ENCODE measurements at regions not wholly inside any gene's neighbourhood (a gene's known extent, or its start where the extent isn't known, plus 50 kb on each side); places are given as distances from the start of the nearest gene placed in this dataset.
"Not testable (repeated sequence)": the region's sequence is repeated elsewhere in the genome, so short reads cannot be mapped to it uniquely, and the experiment has no call there.

GRCh38 chr2:223282221-223282620 is 230.2 kb downstream of the KCNE4 start:
- no peak overlapping the region for H3K4me3 ChIP-seq
- TF ChIP-seq CTCF (IDR thresholded peaks at IDR 0.05) = no peak
- no peak for DNase-seq (ENCODE audit: low spot score)
- no peak overlapping the region for H3K27ac ChIP-seq

DNA sequence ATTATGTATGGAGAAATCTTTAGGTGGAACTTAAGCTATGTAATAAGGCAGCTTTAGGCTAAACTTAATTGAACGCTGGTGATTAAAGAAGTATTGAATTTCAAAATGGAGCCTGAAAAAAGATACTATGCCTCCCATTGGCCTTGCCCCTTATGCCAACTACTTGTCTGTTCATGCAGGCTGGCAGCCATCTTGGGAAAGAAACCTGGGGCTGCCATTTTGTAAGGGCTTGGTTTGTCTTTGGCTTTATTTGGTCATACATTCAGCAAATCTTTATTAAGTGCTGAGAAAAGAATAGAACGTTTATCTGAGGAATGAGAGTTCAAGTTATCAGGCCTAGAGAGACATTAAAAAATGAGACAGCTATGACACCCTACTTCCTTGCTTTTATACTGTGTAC is 231.3 kb downstream of the KCNE4 start:
- Histone ChIP-seq H3K27ac (no peak overlapping the region), H3K4me3 (no peak overlapping the region)
- no peak for DNase-seq (ENCODE audit: low spot score)
- no peak for TF ChIP-seq CTCF (IDR thresholded peaks at IDR 0.05)

DNA sequence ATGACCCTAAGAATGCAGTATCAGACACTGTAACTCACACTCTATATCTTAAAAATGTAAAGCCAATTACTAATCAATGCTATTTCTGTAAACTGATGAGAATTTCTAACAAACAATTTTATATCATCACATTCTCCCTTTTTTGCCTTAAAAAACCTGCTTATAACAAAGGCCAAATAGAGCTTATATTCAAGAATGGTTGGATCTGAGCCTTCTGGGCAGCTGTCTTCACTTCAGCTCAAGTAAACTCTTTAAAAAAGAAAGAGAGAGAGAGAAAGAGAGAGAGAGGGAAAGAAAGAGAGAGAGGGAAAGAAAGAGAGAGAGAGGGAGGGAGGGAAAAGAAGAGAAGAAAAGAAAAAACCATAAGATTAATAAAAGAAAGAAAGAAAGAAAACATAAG is 231.8 kb downstream of the KCNE4 start:
- no peak for TF ChIP-seq CTCF (IDR thresholded peaks at IDR 0.05)
- Histone ChIP-seq H3K4me3 (no peak overlapping the region), H3K27ac (no peak overlapping the region)
- no peak for DNase-seq (ENCODE audit: low spot score)

GRCh38 chr2:223285370-223286265 is 233.6 kb downstream of the KCNE4 start:
- H3K4me3 ChIP-seq = no peak overlapping the region
- H3K27ac ChIP-seq = no peak overlapping the region
- DNase-seq (ENCODE audit: low spot score) = no peak
- no peak for TF ChIP-seq CTCF (IDR thresholded peaks at IDR 0.05)

GRCh38 chr2:223294756-223295155 is 242.8 kb downstream of the KCNE4 start:
- H3K4me3 ChIP-seq = no peak overlapping the region
- no peak for TF ChIP-seq CTCF (IDR thresholded peaks at IDR 0.05)
- DNase-seq (ENCODE audit: low spot score) = no peak
- H3K27ac ChIP-seq = no peak overlapping the region

GRCh38 chr2:223297788-223298187 is 245.8 kb downstream of the KCNE4 start:
- Histone ChIP-seq H3K4me3 (no peak overlapping the region), H3K27ac (no peak overlapping the region)
- TF ChIP-seq CTCF (IDR thresholded peaks at IDR 0.05) = no peak
- DNase-seq (ENCODE audit: low spot score) = no peak

DNA sequence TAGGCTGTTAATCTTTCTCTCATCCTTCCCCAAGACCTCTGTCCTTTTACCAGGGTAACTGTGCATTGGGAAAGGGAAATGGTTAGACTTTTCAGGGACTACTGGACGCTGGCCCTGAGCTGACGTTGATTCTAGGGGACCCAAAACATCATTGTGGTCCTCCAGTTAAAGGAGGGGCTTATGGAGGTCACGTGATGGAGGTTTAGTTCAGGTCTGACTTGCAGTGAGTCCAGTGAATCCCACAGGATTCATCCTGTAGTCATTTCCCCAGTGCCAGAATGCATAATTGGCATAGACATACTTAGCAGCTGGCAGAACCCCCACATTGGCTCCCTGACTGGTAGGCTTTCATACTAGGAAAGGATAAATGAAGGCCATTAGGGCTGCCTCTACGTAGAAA is 246.3 kb downstream of the KCNE4 start:
- H3K4me3 ChIP-seq; H3K27ac ChIP-seq; DNase-seq (ENCODE audit: low spot score): not testable (repeated sequence)
